Panc1 (cell line): ENCODE measurements at regions not wholly inside any gene's neighbourhood (a gene's known extent, or its start where the extent isn't known, plus 50 kb on each side); places are given as distances from the start of the nearest gene placed in this dataset.

ENCODE experiments used
- ATAC-seq: fragments of 200-7000 bp; cut with Tn5 transposase; 2 replicates; pipeline ENCODE4 v1.9.1; 2020; ENCODE audit warnings: mild to moderate bottlenecking, moderate library complexity
- BruUV-seq: library from RNA; stranded (reverse); fragments of 400-500 nt; replicated peaks from 2 replicates; lab custom pipeline; 2021; lab: Mats Ljungman, UMichigan
- CTCF ChIA-PET: fragments of 300-600 bp; sonication (Branson Sonifier 250); formaldehyde crosslinking; loops from one replicate; lab custom pipeline; 2022; ENCODE audit warnings: antibody characterized with exemption; lab: Charles Lee
- POLR2A ChIA-PET: fragments of 300-600 bp; sonication (Branson Sonifier 250); formaldehyde crosslinking; loops from one replicate; lab custom pipeline; 2022; ENCODE audit warnings: antibody characterized with exemption; lab: Charles Lee
- DNase-seq: peaks from one replicate; pipeline ENCODE4 v3.0.0-alpha.2; 2010; ENCODE audit warnings: low read depth, low spot score
- H3K27ac ChIP-seq: 2 replicates; pipeline ENCODE4 v1.5.1; 2011; ENCODE audit warnings: mild to moderate bottlenecking, low read length, inconsistent platforms
- H3K27me3 ChIP-seq: fragments of 200-500 bp; sonication (Bioruptor generic); 2 replicates; pipeline ENCODE4 v1.6.0; 2014; ENCODE audit warnings: low read length, inconsistent platforms; ENCODE audit not compliant: control insufficient read depth, insufficient read depth
- H3K36me3 ChIP-seq: fragments of 200-500 bp; sonication (Bioruptor generic); 2 replicates; pipeline ENCODE4 v1.5.1; 2014; ENCODE audit warnings: inconsistent platforms, mild to moderate bottlenecking, low read length, moderate library complexity; ENCODE audit not compliant: control insufficient read depth, insufficient read depth
- H3K4me1 ChIP-seq: 2 replicates; pipeline ENCODE4 v1.5.1; 2011; ENCODE audit warnings: inconsistent platforms, mild to moderate bottlenecking, low read length, moderate library complexity; ENCODE audit not compliant: control insufficient read depth, insufficient read depth
- H3K4me3 ChIP-seq, 2 experiments: 2 replicates each; pipeline ENCODE4 v1.5.1; 2011 to 2012; ENCODE audit warnings: low read depth in 2 of 2, low read length in 2 of 2, mild to moderate bottlenecking in 2 of 2, inconsistent platforms in 1 of 2, moderate library complexity in 1 of 2
- H3K9me3 ChIP-seq: fragments of 200-500 bp; sonication (Bioruptor generic); 2 replicates; pipeline ENCODE4 v1.5.1; 2014; ENCODE audit warnings: low read depth, mild to moderate bottlenecking, inconsistent platforms, low read length, moderate library complexity; ENCODE audit not compliant: control insufficient read depth, insufficient read depth
- CTCF ChIP-seq: fragments of 450-650 bp; IDR thresholded peaks from 2 replicates; pipeline ENCODE4 v1.5.1; 2017; ENCODE audit warnings: mild to moderate bottlenecking
- POLR2AphosphoS5 ChIP-seq: IDR thresholded peaks from 2 replicates; pipeline ENCODE4 v1.6.1; 2012; ENCODE audit warnings: mild to moderate bottlenecking, low read depth, low read length, moderate library complexity
- REST ChIP-seq, 2 experiments: IDR thresholded peaks; 2 replicates each; pipeline ENCODE4 v1.6.1; 2011 to 2012; ENCODE audit warnings: low read depth in 2 of 2, control low read depth in 1 of 2, low read length in 1 of 2, mild to moderate bottlenecking in 1 of 2, moderate library complexity in 1 of 2; ENCODE audit not compliant: insufficient read depth in 1 of 2
- SIN3A ChIP-seq: IDR thresholded peaks from 2 replicates; pipeline ENCODE4 v1.6.1; 2012; ENCODE audit warnings: low read depth, mild to moderate bottlenecking, low read length, moderate library complexity, borderline replicate concordance; ENCODE audit not compliant: insufficient read depth
- TCF7L2 ChIP-seq: IDR thresholded peaks from 2 replicates; pipeline ENCODE4 v1.6.1; 2011; ENCODE audit warnings: mild to moderate bottlenecking, low read depth, low read length, inconsistent platforms
- in situ Hi-C: cut with HindIII; loops from 2 replicates; pipeline ENCODE4 v1.10.0; 2016; ENCODE audit warnings: low sequenced_read_pairs, low pct_unique_long_range_greater_than_20kb
- intact Hi-C: fragments of 100-400 bp; cut with micrococcal nuclease; formaldehyde crosslinking; loops from one replicate; pipeline ENCODE4 v1.10.0; 2022; ENCODE audit not compliant: unreplicated experiment

GRCh38 chr20:16654858-16655535 is 74.8 kb upstream of the SNRPB2 start:
- no peaks in the 10 kb centered on the region for H3K4me1 ChIP-seq
- DNase-seq (no peak), ATAC-seq (no peak)
- H3K4me3 ChIP-seq, result no peak overlapping the region
- no TSS peak for BruUV-seq
- in situ Hi-C loops, result no loop called here
- TF ChIP-seq CTCF (no peak), REST (IDR thresholded peaks at IDR 0.05; ENCODE audit: insufficient read depth in 1 of 2, low read depth in 2 of 2, low read length in 1 of 2) (no peak), SIN3A (no peak), POLR2AphosphoS5 (no peak), TCF7L2 (no peak)
- H3K9me3 ChIP-seq, result no peaks in the 10 kb centered on the region
- no peaks in the 10 kb centered on the region for H3K36me3 ChIP-seq
- intact Hi-C loops, result no loop called here
- POLR2A ChIA-PET, result no interaction called here
- peaks cover 7% of the 10 kb centered on the region; the same call in 1 of the 2 replicates for H3K27me3 ChIP-seq
- no peak overlapping the region for H3K27ac ChIP-seq
- CTCF ChIA-PET, result no interaction called here

GRCh38 chr20:16653266-16653665 is 76.6 kb upstream of the SNRPB2 start:
- no peak for ATAC-seq
- ChIA-PET POLR2A (no interaction called here), CTCF (no interaction called here)
- no TSS peak for BruUV-seq
- intact Hi-C loops (no loop called here), in situ Hi-C loops (no loop called here)
- Histone ChIP-seq H3K27ac (no peak overlapping the region), H3K27me3 (peaks cover 7% of the 10 kb centered on the region; the same call in 1 of the 2 replicates), H3K36me3 (no peaks in the 10 kb centered on the region), H3K4me3 (no peak overlapping the region), H3K9me3 (no peaks in the 10 kb centered on the region), H3K4me1 (no peaks in the 10 kb centered on the region)
- no peak for DNase-seq
- TF ChIP-seq REST (IDR thresholded peaks at IDR 0.05; ENCODE audit: insufficient read depth in 1 of 2, low read depth in 2 of 2, low read length in 1 of 2) (no peak), CTCF (no peak), SIN3A (no peak), TCF7L2 (no peak), POLR2AphosphoS5 (no peak)
